ENCODE measurements at regions not wholly inside any gene's neighbourhood (a gene's known extent, or its start where the extent isn't known, plus 50 kb on each side); places are given as distances from the start of the nearest gene placed in this dataset.

DNA sequence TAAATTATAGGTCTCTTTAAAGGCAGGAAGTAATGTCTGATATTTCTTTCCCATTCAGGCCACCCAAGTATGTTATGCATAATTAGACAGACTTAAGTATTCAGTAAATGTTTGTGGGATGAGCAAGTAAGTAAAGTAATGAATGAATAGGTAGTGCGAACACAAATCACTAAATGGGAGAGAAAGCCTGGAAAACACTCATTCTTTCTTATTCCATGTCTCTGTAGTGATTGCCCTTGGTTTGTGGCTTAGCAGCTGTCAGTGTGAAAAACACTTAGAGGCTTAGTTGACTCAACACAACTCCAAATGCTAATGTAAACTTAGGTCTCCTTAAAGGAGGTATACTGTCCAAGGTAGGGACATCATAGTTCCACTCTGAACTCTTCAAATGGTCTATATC, 182.5 kb downstream of the ZC3H11B start:
- Histone ChIP-seq H3K4me3 (ENCODE audit: low read length) (no peak overlapping the region), H3K4me1 (ENCODE audit: control insufficient read depth, insufficient read depth, low read length) (peaks cover 10% of the 10 kb centered on the region), H3K9me3 (ENCODE audit: control insufficient read depth, low read length) (no peaks in the 10 kb centered on the region), H3K27me3 (replicated peaks; ENCODE audit: control insufficient read depth, insufficient read depth, low read length) (no peaks in the 10 kb centered on the region), H3K9ac (ENCODE audit: low read length) (no peak overlapping the region), H3K36me3 (ENCODE audit: control insufficient read depth, insufficient read depth, low read length, severe bottlenecking) (peaks cover 9% of the 10 kb centered on the region)
- no peak for DNase-seq (ENCODE audit: low read depth)

DNA sequence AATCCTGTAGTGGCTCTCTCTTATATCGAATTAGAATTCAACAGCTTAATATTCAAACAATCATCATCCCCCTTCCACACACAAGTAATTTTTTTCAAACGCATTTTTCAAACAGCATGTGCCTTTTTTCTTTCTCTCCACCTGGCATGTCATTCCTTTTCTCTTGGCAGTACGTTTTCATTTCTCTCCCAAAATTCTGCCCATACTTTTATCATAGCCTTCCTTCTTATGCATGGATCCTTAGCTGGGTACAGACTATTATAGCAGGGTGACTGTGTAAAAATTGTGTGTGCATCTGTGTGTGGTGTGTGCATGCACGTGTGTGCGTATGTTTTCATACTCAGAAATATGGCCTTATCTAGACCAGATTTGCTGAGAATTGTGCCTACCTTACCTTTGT, 184.3 kb downstream of the ZC3H11B start:
- H3K4me3 ChIP-seq (ENCODE audit: low read length), result no peak overlapping the region
- no peak for DNase-seq (ENCODE audit: low read depth)
- H3K9ac ChIP-seq (ENCODE audit: low read length), result no peak overlapping the region
- H3K9me3 ChIP-seq (ENCODE audit: control insufficient read depth, low read length), result no peaks in the 10 kb centered on the region
- H3K36me3 ChIP-seq (ENCODE audit: control insufficient read depth, insufficient read depth, low read length, severe bottlenecking), result peaks cover 9% of the 10 kb centered on the region
- H3K4me1 ChIP-seq (ENCODE audit: control insufficient read depth, insufficient read depth, low read length), result peaks cover 10% of the 10 kb centered on the region
- no peaks in the 10 kb centered on the region for H3K27me3 ChIP-seq (replicated peaks; ENCODE audit: control insufficient read depth, insufficient read depth, low read length)

DNA sequence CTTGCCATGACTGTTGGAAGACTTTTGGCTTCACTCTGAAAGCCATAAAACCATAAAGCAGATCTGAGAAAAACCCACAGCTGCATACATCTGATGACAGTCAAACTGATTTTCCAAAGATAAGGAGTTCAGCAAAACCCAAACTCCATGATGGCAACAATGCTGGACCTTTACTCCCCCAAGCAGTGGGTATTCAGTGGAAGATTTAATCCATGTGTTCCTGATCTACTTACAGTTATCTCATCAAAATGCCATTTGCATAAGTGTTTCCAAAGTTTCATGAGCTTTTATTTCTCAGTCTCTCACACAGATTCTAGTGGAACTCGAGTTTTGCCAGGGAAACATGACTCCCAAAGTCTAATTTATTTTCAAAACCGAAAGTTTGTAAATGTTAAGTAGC, 184.9 kb downstream of the ZC3H11B start:
- Histone ChIP-seq H3K9me3 (ENCODE audit: control insufficient read depth, low read length) (no peaks in the 10 kb centered on the region), H3K9ac (ENCODE audit: low read length) (no peak overlapping the region), H3K27me3 (replicated peaks; ENCODE audit: control insufficient read depth, insufficient read depth, low read length) (no peaks in the 10 kb centered on the region), H3K4me3 (ENCODE audit: low read length) (peak overlapping the region; percentile 33), H3K4me1 (ENCODE audit: control insufficient read depth, insufficient read depth, low read length) (peaks cover 10% of the 10 kb centered on the region), H3K36me3 (ENCODE audit: control insufficient read depth, insufficient read depth, low read length, severe bottlenecking) (peaks cover 9% of the 10 kb centered on the region)
- peak; percentile 45 for DNase-seq (ENCODE audit: low read depth)

DNA sequence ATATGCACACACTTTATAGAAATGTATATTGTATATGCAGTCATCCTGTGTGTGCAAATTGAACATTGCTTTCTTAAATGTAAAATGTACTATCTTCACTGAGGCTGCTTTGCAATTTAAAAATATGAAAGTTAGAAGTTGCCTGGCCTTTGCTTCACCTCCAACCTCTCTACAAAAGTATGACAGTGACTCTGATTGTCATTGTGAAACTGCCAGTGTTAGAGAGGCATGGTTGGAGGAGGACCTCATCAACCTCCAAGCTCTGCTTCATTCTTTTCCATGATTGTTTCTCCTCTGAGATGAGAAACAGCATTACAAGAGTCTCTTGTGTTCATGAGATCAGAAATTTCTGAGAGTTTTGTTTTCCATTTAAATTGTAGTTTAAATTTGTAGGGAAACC, 185.5 kb downstream of the ZC3H11B start:
- DNase-seq (ENCODE audit: low read depth), result no peak
- no peak overlapping the region for H3K9ac ChIP-seq (ENCODE audit: low read length)
- peaks cover 10% of the 10 kb centered on the region for H3K4me1 ChIP-seq (ENCODE audit: control insufficient read depth, insufficient read depth, low read length)
- no peaks in the 10 kb centered on the region for H3K27me3 ChIP-seq (replicated peaks; ENCODE audit: control insufficient read depth, insufficient read depth, low read length)
- peaks cover 9% of the 10 kb centered on the region for H3K36me3 ChIP-seq (ENCODE audit: control insufficient read depth, insufficient read depth, low read length, severe bottlenecking)
- H3K9me3 ChIP-seq (ENCODE audit: control insufficient read depth, low read length), result no peaks in the 10 kb centered on the region
- no peak overlapping the region for H3K4me3 ChIP-seq (ENCODE audit: low read length)

DNA sequence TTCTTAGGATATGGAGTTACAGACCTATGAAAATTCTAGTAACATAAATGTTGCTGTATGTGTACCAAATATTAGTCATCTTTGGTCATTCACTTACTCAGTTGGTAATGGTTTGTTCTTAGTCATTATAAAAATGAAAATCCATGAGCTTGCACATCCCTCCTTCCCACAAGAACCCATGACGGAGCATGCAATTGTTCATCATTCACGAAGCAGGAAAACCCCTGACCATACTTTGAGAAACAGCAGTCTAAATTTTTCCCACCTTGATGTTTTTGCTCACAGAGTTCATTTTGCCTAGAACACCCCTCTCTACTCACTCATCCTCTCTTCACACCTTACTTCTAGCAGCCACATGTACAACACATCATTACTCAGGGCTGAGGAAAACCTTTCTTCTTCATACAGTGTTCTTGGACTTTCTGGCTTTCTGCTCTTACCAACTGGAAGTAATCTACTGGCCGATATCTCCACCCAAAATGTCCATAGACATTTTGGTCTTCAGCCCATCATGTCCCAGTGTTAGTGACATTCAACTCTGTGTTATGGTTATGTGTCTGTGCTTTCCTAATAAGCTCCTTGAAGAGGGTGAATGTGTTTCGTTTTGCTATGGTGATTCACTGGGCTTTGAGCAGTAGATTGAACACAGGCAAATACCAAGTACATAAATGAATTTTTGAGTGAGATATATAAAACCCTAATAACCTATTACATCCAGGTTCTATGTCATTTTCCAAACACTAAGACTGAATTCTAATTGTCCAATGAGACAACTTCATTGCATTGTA, 189.9 kb downstream of the ZC3H11B start:
- Histone ChIP-seq H3K9ac (ENCODE audit: low read length) (no peak overlapping the region), H3K27me3 (replicated peaks; ENCODE audit: control insufficient read depth, insufficient read depth, low read length) (no peaks in the 10 kb centered on the region), H3K9me3 (ENCODE audit: control insufficient read depth, low read length) (no peaks in the 10 kb centered on the region), H3K4me1 (ENCODE audit: control insufficient read depth, insufficient read depth, low read length) (peaks cover 25% of the 10 kb centered on the region), H3K4me3 (ENCODE audit: low read length) (no peak overlapping the region), H3K36me3 (ENCODE audit: control insufficient read depth, insufficient read depth, low read length, severe bottlenecking) (no peaks in the 10 kb centered on the region)
- no peak for DNase-seq (ENCODE audit: low read depth)

DNA sequence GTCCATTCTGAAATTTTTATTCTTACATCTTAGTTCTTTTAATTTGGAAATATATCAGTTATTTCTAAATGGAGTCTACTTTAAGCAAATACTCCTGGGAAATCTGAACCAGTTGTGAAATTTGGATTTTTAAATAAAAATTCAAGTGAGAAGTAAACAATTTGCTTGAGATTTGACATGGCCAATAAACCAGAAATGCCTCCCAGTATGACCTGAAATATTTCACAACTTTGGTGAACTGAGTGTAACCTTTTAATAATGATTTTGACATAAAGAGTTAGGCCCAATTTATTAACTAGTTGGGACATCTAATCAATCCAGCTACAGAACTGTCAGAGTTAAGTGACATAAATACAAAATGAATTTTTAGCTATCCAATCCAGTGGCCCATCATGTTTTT, 192.0 kb downstream of the ZC3H11B start:
- peak overlapping the region; percentile 39 for H3K9ac ChIP-seq (ENCODE audit: low read length)
- no peak for DNase-seq (ENCODE audit: low read depth)
- no peak overlapping the region for H3K4me3 ChIP-seq (ENCODE audit: low read length)
- no peaks in the 10 kb centered on the region for H3K36me3 ChIP-seq (ENCODE audit: control insufficient read depth, insufficient read depth, low read length, severe bottlenecking)
- H3K27me3 ChIP-seq (replicated peaks; ENCODE audit: control insufficient read depth, insufficient read depth, low read length), result no peaks in the 10 kb centered on the region
- peaks cover 25% of the 10 kb centered on the region for H3K4me1 ChIP-seq (ENCODE audit: control insufficient read depth, insufficient read depth, low read length)
- no peaks in the 10 kb centered on the region for H3K9me3 ChIP-seq (ENCODE audit: control insufficient read depth, low read length)

DNA sequence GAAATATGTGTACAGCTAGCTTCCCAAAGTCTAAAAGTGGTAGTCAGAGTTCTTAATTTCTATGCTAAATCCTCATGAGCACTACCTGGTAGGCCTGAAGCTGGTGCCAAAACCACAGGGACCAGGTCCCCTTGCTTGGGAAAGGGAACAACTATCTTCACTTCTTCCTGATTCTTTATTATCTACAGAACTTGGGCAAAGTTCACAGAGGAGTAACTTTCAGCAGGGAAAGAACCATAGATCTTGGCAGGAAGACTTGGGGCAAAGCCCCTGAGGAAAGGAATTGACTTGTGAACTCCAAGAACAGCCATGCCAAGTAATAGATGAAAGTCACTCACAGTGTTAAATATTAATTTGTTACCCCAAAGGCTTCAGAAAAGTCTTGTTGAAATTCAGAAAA, 193.0 kb downstream of the ZC3H11B start:
- Histone ChIP-seq H3K9ac (ENCODE audit: low read length) (peak overlapping the region; percentile 58), H3K27me3 (replicated peaks; ENCODE audit: control insufficient read depth, insufficient read depth, low read length) (no peaks in the 10 kb centered on the region), H3K9me3 (ENCODE audit: control insufficient read depth, low read length) (no peaks in the 10 kb centered on the region), H3K36me3 (ENCODE audit: control insufficient read depth, insufficient read depth, low read length, severe bottlenecking) (no peaks in the 10 kb centered on the region), H3K4me3 (ENCODE audit: low read length) (no peak overlapping the region), H3K4me1 (ENCODE audit: control insufficient read depth, insufficient read depth, low read length) (peaks cover 25% of the 10 kb centered on the region)
- DNase-seq (ENCODE audit: low read depth), result no peak

DNA sequence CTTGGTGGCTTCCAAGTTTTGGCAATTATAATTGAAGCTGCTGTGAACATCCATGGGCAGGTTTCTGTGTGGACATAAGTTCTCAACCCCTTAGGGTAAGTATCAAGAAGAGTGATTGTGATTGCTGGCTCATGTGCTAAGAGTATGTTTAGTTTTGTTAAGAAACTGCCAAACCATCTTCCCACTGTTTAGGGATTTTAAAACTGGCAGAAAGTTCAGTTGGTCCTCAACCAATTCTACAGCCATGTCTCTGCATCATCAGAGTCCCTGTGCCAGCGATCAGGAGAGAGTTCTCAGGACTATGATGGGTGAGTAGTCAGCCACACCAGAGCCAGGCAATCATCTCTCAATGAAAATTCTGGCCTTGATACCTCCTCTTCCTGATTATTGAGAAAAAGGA, 193.8 kb downstream of the ZC3H11B start:
- Histone ChIP-seq H3K9me3 (ENCODE audit: control insufficient read depth, low read length) (no peaks in the 10 kb centered on the region), H3K27me3 (replicated peaks; ENCODE audit: control insufficient read depth, insufficient read depth, low read length) (no peaks in the 10 kb centered on the region), H3K36me3 (ENCODE audit: control insufficient read depth, insufficient read depth, low read length, severe bottlenecking) (no peaks in the 10 kb centered on the region), H3K4me3 (ENCODE audit: low read length) (no peak overlapping the region), H3K9ac (ENCODE audit: low read length) (no peak overlapping the region), H3K4me1 (ENCODE audit: control insufficient read depth, insufficient read depth, low read length) (peaks cover 25% of the 10 kb centered on the region)
- DNase-seq (ENCODE audit: low read depth), result no peak

DNA sequence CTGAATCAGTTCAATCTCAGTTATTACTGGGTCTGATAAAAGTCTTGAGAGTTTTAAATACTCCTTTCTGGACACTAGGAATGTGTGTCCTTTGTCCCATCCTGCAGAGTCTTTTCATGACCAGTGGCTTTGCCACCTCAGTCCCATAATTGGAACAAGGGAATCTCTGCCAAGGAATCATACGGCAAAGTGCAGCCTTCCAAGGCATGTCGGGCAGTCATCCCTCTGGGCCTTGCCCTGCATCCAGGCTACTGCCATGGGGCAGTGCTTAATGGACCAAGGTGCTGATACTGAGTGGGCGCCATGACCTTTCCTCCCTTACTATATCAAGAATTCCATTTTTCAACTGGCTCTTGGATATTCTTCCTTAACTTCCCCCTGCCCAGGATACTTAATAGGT, 195.3 kb downstream of the ZC3H11B start:
- peaks cover 28% of the 10 kb centered on the region for H3K4me1 ChIP-seq (ENCODE audit: control insufficient read depth, insufficient read depth, low read length)
- no peaks in the 10 kb centered on the region for H3K27me3 ChIP-seq (replicated peaks; ENCODE audit: control insufficient read depth, insufficient read depth, low read length)
- H3K9me3 ChIP-seq (ENCODE audit: control insufficient read depth, low read length), result no peaks in the 10 kb centered on the region

GRCh38 chr1:219416598-219417238, 196.2 kb downstream of the ZC3H11B start:
- Histone ChIP-seq H3K27me3 (replicated peaks; ENCODE audit: control insufficient read depth, insufficient read depth, low read length) (no peaks in the 10 kb centered on the region), H3K9ac (ENCODE audit: low read length) (no peak overlapping the region), H3K4me3 (ENCODE audit: low read length) (no peak overlapping the region), H3K36me3 (ENCODE audit: control insufficient read depth, insufficient read depth, low read length, severe bottlenecking) (no peaks in the 10 kb centered on the region), H3K9me3 (ENCODE audit: control insufficient read depth, low read length) (no peaks in the 10 kb centered on the region), H3K4me1 (ENCODE audit: control insufficient read depth, insufficient read depth, low read length) (peaks cover 27% of the 10 kb centered on the region)
- DNase-seq (ENCODE audit: low read depth), result peak; percentile 75

More for the DNA sequence above, 195.3 kb downstream of the ZC3H11B start:
- DNase-seq (ENCODE audit: low read depth), result no peak
- no peak overlapping the region for H3K4me3 ChIP-seq (ENCODE audit: low read length)
- no peaks in the 10 kb centered on the region for H3K36me3 ChIP-seq (ENCODE audit: control insufficient read depth, insufficient read depth, low read length, severe bottlenecking)
- H3K9ac ChIP-seq (ENCODE audit: low read length), result no peak overlapping the region

DNA sequence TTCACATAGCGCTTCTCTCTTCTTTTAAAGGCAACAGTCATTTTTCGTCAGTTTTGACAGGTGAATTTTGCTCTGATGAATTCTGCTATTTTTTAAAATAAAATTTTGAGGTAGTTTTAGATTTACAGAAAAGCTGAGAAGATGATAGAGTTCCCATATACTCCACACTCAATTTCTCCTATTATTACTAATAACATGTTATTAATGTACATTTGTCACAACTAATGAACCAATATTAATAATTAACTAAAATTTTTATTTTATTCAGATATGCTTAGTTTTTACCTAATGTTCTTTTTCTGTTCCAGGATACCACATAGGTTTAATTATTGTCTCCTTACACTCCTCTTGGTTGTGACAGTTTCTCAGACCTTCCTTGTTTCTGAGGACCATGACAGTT, 197.0 kb downstream of the ZC3H11B start:
- Histone ChIP-seq H3K4me1 (ENCODE audit: control insufficient read depth, insufficient read depth, low read length) (peaks cover 19% of the 10 kb centered on the region), H3K9me3 (ENCODE audit: control insufficient read depth, low read length) (no peaks in the 10 kb centered on the region), H3K9ac (ENCODE audit: low read length) (no peak overlapping the region), H3K4me3 (ENCODE audit: low read length) (no peak overlapping the region), H3K27me3 (replicated peaks; ENCODE audit: control insufficient read depth, insufficient read depth, low read length) (no peaks in the 10 kb centered on the region), H3K36me3 (ENCODE audit: control insufficient read depth, insufficient read depth, low read length, severe bottlenecking) (no peaks in the 10 kb centered on the region)
- no peak for DNase-seq (ENCODE audit: low read depth)
